ENCODE measurements at regions not wholly inside any gene's neighbourhood (a gene's known extent, or its start where the extent isn't known, plus 50 kb on each side); places are given as distances from the start of the nearest gene placed in this dataset.

DNA sequence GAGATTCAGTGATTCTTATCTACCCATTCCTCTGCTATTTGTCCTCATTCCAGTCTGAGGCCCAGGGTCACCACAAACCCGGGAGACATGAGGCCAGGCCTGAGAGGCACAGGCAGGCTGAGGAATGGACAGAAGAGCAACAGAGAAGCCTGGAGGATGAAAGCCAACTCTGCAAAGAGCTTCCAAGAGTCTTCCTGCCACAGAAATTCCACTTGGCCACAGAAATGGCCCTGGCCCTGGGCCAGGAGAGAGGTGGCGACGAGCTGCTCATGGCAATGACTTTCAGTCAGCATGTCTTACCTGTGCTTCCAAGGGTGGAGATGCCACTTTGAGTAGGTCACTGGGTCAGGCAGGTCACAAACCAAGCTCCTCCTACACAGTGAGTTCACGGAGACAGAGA is 155.3 kb upstream of the PKDCC start:
- DNase-seq (ENCODE audit: low read depth in 4 of 4, low spot score in 3 of 4): no peak

DNA sequence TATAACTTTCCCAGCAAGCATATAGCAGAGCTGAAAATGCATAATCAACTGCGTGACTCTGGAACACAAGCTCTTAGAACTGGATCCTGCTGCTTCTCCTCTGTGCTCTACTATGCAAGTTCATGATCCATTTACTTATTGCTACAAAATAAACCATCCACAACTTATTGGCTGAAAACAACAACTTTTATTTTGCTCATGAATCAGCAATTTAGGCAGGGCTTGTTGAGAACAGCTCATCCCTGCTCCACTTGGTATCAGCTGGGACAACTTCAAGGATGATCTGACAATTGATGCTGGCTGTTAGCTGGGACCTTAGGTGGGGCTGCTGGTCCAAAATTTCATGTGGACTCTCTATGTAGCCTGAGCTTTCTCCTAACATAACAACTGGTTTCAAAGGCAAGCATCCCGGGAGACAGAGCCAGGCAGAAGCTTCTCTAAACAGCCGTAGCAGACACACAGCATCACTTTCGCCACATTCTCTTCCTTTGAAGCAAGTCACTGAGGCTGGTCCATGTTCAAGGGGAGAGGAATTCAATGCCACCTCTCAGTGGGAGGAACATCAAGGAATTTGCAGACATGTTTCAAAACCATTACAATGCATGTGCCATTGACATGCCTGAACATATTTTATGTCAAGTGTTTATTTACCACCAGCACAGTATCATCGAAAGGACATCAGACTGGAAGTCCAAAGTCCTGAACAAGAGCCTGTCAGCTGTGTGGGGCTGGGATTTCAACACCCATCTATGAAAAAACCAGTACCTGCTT is 153.1 kb upstream of the PKDCC start:
- no peak for DNase-seq (ENCODE audit: low read depth in 4 of 4, low spot score in 3 of 4)

DNA sequence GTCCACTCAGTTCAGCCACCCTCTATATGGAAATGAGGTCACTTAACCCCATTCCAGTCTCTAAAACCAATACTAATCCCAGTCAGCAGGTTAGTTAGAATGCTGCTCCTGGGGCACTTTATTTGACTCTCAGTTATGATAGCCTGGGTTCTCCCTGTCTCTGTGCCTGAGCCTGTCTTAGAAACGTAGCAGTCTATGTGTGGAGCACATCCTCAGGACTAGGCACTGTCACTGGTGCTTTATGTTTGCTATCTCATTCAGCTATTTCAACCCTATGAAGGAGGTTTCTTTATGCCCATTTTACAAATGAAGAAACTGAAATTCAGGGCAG is 152.5 kb upstream of the PKDCC start:
- no peak for DNase-seq (ENCODE audit: low read depth in 4 of 4, low spot score in 3 of 4)

DNA sequence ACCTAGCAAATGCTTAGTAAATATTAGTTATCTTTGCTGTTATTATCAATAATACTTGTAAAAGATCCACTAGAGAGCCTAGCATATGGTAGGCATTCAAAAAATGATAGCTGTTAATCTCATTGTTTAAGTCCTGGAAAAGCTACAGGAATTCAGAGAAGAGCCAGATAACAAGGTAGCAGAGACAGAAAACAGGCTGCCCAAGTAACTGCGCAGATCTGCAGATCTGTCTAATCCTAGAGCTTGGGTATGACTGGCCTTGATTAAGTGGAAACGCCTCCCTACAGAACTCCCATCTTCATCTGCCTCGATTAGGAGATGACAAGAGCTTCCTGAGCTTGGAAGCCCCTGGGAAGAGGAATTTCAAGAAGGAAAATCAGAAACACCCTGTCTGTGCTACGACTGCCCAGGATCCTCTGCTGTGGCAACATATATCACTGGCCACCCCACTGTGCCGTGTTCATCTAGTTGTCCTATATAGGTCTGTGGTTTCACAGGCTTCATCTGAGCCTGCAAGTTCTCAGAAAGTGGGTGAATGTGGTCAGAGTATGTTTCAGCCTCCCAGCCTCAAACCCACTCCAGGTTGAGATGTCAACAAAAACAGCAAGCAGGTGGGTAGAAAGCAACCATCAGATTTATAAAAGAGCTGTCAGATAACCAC is 151.5 kb upstream of the PKDCC start:
- DNase-seq (ENCODE audit: low read depth in 4 of 4, low spot score in 3 of 4): no peak

DNA sequence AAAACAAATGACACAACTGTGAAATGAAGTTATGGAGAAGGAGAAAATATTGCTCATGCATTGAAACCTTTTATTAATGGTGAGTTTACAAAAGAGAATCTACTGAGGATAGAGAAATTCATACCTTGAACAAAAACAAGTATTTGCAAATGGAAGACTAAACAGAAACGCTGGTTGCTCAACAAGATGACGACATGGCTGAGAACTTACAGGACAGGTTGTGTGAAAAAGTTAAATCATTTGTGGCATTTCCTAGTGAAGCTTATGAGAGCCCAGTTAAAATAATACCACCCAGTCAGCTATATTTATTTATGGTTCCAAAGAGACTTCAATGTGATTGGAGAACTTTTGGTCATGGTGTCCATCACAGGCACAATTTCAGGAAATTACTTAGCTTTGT is 148.6 kb upstream of the PKDCC start:
- no peak for DNase-seq (ENCODE audit: low read depth in 4 of 4, low spot score in 3 of 4)

DNA sequence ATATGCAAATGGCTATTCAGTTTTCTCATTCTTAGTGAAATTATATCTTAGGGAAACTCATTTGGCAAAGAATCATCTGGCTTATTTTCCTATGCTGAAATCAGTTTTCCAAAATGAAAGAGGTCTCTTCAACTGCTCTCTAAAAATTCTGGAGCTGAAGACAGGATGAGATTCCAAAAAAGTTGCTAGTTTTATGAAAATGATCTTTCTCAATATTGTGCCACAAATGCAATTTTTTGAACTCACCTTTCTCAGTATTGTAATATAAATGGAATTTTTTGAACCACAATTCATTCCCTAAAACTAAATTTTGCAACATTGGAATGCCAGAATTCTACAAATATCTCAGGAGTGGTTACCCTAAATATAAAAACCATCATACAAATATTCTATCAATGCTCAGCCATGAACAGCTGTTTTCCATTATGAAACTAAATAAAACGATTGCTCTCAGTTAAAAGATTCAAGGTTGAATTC is 147.7 kb upstream of the PKDCC start:
- DNase-seq (ENCODE audit: low read depth in 4 of 4, low spot score in 3 of 4): no peak

DNA sequence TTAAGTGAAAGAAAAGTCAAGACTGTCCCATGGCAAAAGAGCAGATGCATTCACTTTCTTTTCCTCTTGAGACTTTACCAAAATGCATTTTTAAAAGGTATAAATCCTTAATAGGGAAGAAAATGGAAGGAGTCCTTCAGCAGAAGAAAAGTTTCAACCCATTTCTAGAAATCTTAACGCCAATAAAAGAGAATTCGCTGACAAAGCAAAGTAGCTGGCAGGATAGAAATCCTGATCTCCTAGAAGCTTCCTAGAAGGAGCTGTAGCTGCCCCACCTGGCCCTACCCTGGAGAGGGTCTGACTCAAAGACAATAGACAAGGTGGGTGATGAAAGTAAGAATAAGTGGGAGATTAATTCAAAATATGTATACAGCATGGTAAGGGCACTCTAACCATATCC is 144.9 kb upstream of the PKDCC start:
- DNase-seq (ENCODE audit: low read depth in 4 of 4, low spot score in 3 of 4): no peak

DNA sequence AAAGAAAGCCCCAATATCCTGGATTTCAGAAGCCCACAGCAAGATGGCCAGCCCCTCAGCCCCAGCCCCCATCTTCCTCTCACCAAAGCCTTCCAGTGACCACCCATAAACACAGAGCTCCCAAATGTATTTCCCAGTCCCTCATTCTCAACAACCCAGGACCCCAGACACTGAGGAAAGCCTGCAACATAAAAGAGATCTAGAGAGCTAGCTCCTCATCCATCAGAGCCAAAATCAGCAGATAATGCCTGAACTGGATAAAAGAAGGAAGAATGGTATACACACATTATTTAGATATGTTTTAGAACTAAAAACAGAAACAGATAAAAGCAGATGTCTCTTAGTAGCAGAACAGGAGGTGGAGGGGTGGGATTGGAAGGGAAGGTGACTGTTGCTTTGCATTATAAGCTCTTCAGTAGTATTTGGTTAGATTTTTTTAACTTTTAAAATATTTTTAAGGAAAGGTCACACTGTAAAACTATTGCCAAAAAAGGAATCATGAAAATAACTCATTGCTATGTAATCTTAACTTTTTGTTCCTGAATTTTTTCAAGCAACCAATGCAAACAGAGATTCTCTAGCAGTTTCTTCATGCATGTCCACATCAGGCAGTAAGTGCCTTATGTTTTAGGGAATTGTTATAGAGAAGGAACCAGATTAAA is 144.2 kb upstream of the PKDCC start:
- DNase-seq (ENCODE audit: low read depth in 4 of 4, low spot score in 3 of 4): no peak

DNA sequence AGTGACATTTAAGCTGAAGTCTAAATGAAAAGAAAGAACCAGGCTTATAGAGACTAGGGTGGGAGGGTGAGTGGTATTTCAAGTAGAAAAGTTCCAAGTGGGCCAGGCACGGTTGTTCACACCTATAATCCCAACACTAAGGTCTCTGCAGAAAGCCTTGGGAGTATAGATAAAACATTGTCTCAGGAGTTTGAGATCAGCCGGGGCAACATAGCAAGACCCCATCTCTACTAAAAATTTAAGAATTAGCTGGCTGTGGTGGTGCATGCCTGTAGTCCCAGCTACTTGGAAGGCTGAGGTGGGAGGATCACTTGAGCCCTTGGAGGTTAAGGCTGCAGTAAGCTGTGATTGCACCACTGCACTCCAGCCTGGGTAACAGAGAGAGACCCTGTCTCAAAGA is 143.4 kb upstream of the PKDCC start:
- DNase-seq (ENCODE audit: low read depth in 4 of 4, low spot score in 3 of 4): no peak

DNA sequence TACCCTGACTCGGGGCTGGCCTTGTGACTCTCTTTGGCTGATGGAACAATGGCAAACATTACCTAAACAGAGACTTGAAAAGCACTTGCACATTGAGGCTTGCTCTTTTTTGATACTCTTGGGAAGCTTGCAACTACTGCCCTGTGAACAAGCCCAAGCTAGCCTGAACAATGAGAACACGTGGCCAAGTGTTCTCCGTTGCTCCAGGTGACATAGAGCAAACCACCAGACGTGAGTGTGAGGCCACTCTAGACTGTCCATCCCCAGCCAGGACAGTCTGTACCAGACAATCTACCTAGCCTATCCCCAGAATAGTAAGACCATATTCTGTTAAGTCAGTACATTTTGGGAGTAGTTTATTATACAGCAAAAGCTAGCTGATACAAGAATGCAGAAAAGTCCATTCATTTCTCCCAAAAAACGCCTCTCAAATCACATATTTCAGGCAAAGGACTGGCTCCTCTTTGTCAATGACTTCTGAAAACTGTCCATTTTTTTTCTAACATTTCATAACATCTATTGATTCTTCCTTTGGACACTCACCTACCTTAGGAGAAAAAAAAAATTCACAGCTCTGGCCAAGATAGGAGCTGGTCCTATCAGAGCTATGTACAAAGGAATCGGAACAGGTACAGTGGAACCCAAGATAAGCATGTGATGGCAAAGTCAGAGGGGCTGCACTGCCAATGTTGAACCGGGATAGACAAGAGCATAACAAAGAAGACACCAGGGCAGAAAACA is 142.1 kb upstream of the PKDCC start:
- no peak for DNase-seq (ENCODE audit: low read depth in 4 of 4, low spot score in 3 of 4)

DNA sequence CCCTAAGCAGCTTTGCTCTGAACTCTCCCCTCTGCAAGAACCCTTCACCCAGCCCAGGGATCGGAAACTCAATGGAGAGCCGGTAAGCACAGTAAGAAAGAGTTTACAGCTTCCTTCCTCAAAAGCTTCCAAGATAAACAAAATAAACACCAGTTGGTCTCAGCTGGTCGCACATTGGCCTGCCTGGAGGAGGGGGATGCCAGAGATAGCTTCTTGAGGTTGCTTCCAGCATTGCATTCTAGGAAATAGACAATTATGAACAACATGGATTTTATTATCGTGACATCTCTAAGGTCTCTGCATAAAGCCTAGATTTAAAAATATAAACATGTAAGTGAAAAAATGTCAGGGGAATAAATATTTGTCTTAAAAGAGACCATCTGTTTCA is 141.5 kb upstream of the PKDCC start:
- DNase-seq (ENCODE audit: low read depth in 4 of 4, low spot score in 3 of 4): peak in 3 of 4 donors; percentile 56 to 75 (median 67)

DNA sequence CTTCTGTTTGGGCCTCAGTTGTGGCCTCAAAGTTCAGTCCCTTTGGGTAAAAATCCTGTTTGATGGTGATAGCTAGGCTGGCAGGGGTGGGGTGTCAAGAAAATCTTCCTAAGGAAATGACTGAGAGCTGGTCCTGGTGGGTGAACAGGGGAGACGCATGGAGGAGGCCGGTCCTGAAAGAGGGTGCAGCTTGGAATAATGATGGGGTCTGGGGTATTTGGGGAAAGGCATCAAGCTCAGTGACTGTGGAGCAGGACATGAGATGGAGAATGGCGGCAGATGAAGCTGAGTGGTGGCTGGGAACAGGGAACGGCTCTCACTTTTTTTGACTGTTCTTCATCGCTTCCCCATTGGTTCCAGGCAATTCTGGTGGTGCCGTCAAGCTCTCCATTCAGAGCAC is 140.7 kb upstream of the PKDCC start:
- no peak for DNase-seq (ENCODE audit: low read depth in 4 of 4, low spot score in 3 of 4)

DNA sequence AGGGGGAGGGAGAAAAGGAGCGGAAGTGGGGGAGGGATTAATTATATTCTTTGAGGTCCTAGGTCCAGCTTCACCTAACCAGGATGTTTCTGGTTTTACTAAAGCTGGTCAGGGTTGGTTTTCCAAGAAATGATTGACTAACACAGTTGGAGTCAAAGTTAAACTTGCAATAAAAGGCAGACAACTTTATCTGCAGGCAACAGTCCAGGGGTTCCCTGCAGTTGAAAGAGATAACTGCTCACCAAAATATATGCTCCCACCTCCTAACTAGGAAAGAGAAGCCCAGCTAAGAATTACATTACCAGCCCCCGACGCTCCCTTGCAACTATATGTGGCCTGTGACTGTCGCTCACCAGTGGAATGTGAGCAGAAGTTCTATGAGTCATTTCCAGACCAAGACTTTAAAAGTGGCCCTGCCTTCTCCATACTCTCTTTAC is 140.0 kb upstream of the PKDCC start:
- peak in 1 of 4 donors; percentile 64 for DNase-seq (ENCODE audit: low read depth in 4 of 4, low spot score in 3 of 4)

DNA sequence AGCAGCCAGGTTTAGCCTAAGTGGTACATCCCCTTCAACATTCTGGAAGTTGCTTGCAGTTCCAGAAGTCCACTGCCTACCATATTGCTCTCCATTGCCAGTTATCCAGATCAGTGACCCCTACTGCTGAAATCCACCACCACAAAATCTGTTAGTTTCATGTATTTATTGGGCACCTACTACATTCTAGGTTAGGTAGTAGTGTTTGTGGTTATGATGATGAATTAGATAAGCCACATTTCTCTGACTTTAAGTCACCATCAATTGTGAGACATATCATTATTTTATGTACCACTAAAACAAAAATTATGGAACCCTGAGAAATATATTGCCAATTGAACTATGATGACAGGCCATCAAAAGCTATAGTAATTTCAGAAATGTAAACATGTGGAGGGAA is 139.5 kb upstream of the PKDCC start:
- no peak for DNase-seq (ENCODE audit: low read depth in 4 of 4, low spot score in 3 of 4)

DNA sequence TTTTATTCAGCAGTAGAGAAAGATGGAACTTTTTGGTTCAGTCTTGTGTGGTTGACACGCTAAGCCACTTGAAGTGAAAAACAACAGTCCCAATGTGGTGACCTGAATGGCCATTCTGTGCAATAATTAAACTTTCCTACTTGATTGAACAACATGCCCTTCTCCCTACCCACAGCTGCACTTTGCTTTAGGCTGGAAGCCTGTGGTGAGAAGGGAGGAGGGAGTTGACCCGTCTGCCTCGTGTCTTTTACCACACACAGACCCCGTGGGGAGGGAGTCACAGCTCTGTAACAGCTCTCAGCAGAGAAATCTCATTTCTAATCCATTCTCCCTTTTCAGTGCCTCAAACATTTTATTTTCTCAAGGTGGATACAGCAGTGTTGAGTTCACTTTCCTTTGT is 138.2 kb upstream of the PKDCC start:
- no peak for DNase-seq (ENCODE audit: low read depth in 4 of 4, low spot score in 3 of 4)

DNA sequence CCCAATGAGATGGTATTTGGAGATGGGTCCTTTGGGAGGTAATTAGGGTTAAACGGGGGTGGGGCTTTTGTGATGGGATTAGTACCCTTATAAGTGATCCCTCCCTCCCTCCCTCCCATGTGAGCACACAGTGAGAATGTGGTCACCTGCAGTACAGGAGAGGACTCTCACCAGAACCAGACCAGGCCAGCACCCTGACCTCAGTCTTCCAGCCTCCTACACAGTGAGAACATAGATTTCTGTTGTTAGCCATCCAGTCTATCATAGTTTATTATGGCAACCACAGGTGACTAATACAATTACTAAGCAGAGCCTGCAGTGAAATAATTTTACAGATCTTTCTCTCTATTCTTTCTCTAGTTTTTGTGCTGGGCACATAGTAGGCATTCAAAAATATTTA is 137.7 kb upstream of the PKDCC start:
- no peak for DNase-seq (ENCODE audit: low read depth in 4 of 4, low spot score in 3 of 4)

DNA sequence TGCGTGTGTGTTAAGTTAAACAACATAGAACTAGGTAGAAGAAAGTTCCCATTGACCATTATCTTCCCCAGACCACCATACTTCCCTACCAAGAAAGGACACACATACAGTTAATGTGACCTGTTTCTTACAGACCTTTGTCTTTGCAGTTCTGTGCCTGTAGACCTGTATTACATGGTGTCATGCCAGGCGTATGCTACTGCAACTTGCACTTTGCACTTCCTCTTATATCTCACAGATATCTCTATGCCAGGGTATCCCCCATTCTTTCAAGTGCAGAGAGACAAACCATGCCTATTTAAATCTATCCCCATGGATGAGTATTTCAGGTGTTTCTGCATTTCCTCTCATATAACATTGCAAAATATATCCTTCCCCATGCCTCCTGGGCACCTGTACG is 136.8 kb upstream of the PKDCC start:
- DNase-seq (ENCODE audit: low read depth in 4 of 4, low spot score in 3 of 4): no peak

DNA sequence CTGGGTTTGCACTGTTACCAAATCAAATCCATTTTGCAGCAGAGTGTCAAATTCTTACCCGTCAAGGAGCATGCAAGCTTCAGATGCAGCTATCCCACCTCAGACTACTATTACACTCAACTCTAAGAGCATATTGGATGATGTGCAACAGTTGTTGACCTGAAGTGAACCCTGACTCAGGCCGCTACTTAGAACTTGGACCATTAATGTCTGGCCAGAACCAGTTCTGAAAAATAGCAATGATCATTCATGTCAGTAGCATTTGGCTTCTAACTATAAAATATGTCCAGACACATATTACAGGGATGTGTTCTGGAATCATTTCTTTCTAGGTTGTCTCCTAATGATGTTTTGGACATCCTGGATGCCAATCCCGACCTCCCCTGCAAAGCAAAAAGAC is 135.5 kb upstream of the PKDCC start:
- no peak for DNase-seq (ENCODE audit: low read depth in 4 of 4, low spot score in 3 of 4)

DNA sequence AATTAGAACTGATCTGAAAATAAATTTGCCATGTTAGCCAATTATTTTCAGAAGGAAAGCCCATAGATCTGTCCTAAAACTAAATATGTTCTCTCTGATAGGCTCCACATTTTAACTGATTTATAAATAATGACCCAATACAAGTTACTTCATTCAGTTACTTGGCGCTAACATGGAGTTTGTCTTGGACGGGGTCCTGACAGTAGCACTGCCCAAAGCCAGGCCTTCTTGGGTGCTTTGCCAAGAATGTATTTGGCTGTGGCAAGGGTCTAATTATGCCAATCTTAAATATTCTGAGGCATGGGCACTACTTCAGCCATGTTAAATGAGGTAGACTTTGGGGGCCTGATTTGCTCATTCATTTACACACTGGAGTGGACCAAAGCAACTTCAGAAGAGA is 135.0 kb upstream of the PKDCC start:
- DNase-seq (ENCODE audit: low read depth in 4 of 4, low spot score in 3 of 4): no peak

DNA sequence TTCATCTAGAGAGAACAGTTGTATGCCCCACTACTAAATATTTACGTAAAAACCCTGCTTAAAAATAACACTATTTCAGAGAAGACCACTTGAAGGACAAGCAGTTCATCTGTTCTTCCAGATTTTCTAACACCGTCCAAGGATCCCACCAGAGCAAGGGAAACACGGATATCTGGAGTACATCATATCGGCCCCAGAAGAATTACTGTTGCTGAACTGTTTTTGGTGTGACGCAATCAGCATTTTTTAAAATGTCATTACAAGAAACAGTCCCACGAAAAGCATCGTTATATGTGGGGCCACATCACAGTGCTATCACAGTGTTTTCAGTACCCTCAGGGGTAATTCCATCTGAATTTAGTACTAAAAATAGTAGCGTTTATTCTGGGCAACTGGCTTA is 134.5 kb upstream of the PKDCC start:
- no peak for DNase-seq (ENCODE audit: low read depth in 4 of 4, low spot score in 3 of 4)

DNA sequence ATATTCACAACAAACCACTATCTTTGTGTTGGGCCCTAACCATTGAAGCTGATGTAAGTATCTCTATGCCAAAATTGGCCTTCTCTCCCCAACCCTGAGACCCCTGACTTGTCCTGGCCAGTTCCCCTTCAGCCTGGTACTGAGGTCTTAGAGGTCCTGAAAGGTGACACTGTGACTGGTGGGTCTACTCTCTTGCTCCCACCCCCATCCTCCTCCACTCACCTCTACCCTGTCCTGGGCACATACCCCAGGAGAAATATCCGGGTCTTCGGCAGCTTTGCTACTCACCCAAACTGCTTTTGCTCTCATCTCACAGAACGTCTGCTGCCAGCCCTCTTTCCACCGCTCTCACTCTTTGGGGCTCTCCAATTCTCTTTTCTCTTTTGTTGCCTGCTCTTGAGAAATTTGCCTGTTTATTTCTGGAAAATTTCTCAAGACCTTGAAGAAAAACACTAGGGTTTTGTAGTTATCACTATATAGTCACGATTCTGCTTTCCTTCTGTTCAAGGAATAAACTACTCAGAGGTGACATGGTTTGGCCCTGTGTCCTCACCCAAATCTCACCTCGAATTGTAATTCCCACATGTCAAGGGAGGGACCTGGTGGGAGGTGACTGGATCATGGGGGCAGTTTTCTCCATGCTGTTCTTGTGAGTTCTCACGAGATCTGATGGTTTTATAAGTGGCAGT is 133.8 kb upstream of the PKDCC start:
- no peak for DNase-seq (ENCODE audit: low read depth in 4 of 4, low spot score in 3 of 4)
